ENCODE measurements at regions not wholly inside any gene's neighbourhood (a gene's known extent, or its start where the extent isn't known, plus 50 kb on each side); places are given as distances from the start of the nearest gene placed in this dataset.

- TF ChIP-seq SUZ12 (IDR thresholded peaks at IDR 0.05; ENCODE audit: extremely low read depth, insufficient read depth, insufficient read length) = no peak
- no peak for TF ChIP-seq ZNF274 (IDR thresholded peaks at IDR 0.05; ENCODE audit: low read depth, low read length)
- no peak for TF ChIP-seq YY1 (IDR thresholded peaks at IDR 0.05; ENCODE audit: insufficient read depth, insufficient read length)
These were observed 175.3 kb upstream of the CREB1 start for GRCh38 chr2:207354462-207354861.

All from NT2/D1 (cell line).